MCF 10A (cell line): ENCODE measurements at regions not wholly inside any gene's neighbourhood (a gene's known extent, or its start where the extent isn't known, plus 50 kb on each side); places are given as distances from the start of the nearest gene placed in this dataset.

Experiments
- BruUV-seq: library from RNA; stranded (reverse); fragments of 400-500 nt; replicated peaks from 2 replicates; lab custom pipeline; 2021; lab: Mats Ljungman, UMichigan
- CTCF ChIA-PET: fragments of 300-600 bp; sonication (Branson Sonifier 250); formaldehyde crosslinking; extraction: SDS; loops from one replicate; lab custom pipeline; 2021; ENCODE audit warnings: antibody characterized with exemption, inconsistent platforms; lab: Yijun Ruan, JAX
- POLR2A ChIA-PET: fragments of 300-600, 350-650 bp; sonication (Branson Sonifier 250); formaldehyde crosslinking; extraction: SDS; loops from one replicate; lab custom pipeline; 2020; ENCODE audit warnings: antibody characterized with exemption, inconsistent platforms; lab: Yijun Ruan, JAX
- DNase-seq: peaks from one replicate; pipeline ENCODE4 v3.0.0-alpha.2; 2018; ENCODE audit not compliant: unreplicated experiment
- H3K27ac Mint-ChIP-seq: one replicate; pipeline ENCODE4 v1.8.0; 2022; ENCODE audit warnings: mild to moderate bottlenecking, low read depth, mixed read lengths; ENCODE audit not compliant: unreplicated experiment
- H3K27me3 Mint-ChIP-seq: one replicate; pipeline ENCODE4 v1.8.0; 2022; ENCODE audit warnings: mixed read lengths; ENCODE audit not compliant: insufficient read depth, unreplicated experiment
- H3K36me3 Mint-ChIP-seq: one replicate; pipeline ENCODE4 v1.8.0; 2022; ENCODE audit warnings: mild to moderate bottlenecking, moderate library complexity, mixed read lengths; ENCODE audit not compliant: insufficient read depth, unreplicated experiment
- H3K4me1 Mint-ChIP-seq: one replicate; pipeline ENCODE4 v1.8.0; 2022; ENCODE audit warnings: mixed read lengths; ENCODE audit not compliant: insufficient read depth, unreplicated experiment
- H3K4me3 Mint-ChIP-seq: one replicate; pipeline ENCODE4 v1.8.0; 2022; ENCODE audit warnings: mild to moderate bottlenecking, moderate library complexity, mixed read lengths; ENCODE audit not compliant: unreplicated experiment
- H3K9me3 Mint-ChIP-seq: one replicate; pipeline ENCODE4 v1.8.0; 2022; ENCODE audit warnings: mixed read lengths; ENCODE audit not compliant: unreplicated experiment
- CTCF ChIP-seq: fragments of 200-600 bp; IDR thresholded peaks from one replicate; pipeline ENCODE4 v1.8.0; 2022; ENCODE audit warnings: antibody characterized with exemption, mild to moderate bottlenecking; ENCODE audit not compliant: unreplicated experiment
- intact Hi-C: fragments of 100-400 bp; cut with micrococcal nuclease; formaldehyde crosslinking; loops from 2 replicates; pipeline ENCODE4 v1.14.1; 2022

DNA sequence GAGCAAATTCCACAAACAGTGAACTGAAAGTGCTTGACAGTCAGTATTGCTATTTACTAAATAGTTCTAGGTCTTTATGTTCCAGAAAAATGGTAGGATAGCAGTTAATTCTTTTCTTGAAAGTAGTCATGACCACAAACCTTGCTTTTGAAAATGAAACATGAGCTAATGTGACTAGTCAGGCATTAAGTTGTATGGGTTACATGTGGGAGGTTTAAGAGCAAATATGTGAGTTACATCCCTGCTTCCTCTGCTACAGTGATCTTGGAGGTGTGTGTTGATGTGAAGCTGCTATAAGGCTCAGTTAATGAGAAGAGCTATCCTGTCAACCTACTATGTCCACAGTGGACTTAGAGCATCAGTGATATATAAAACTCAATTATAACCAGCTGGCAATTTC, 741.6 kb downstream of the FSCB start:
- no peak for TF ChIP-seq CTCF
- Mint-ChIP-seq H3K4me1 (no peaks in the 10 kb centered on the region), H3K9me3 (no peaks in the 10 kb centered on the region), H3K27me3 (no peaks in the 10 kb centered on the region), H3K27ac (no peak overlapping the region), H3K4me3 (no peak overlapping the region), H3K36me3 (no peaks in the 10 kb centered on the region)
- intact Hi-C loops, result no loop called here
- no peak for DNase-seq
- POLR2A ChIA-PET, result interaction anchor here (0.6 to 0.8 kb wide), 2 partner anchors 14 to 555 kb away, joined by 3 read pairs; no protein-coding TSS in a partner anchor
- CTCF ChIA-PET, result no interaction called here
- BruUV-seq, result no TSS peak

DNA sequence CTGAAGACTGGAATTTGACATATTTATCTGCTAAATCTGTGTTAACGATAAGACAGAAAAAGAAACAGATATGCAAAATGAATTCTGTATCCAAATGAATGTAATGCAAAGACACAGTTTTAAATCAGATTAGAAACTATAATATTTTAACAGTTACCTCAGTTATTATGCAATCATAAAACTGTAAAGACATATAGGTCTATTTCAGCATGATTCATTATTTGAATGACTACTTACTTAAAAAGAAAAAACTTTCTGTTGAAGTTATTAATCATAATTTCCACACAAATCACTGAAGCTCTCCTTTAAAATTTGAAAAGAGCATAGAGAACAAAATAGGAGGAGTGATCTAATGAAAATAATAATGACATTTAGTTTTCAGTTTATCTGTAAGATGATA, 742.6 kb downstream of the FSCB start:
- ChIA-PET POLR2A (no interaction called here), CTCF (no interaction called here)
- Mint-ChIP-seq H3K4me1 (no peaks in the 10 kb centered on the region), H3K9me3 (no peaks in the 10 kb centered on the region), H3K27ac (no peak overlapping the region), H3K4me3 (no peak overlapping the region), H3K27me3 (no peaks in the 10 kb centered on the region), H3K36me3 (no peaks in the 10 kb centered on the region)
- BruUV-seq, result no TSS peak
- no peak for DNase-seq
- intact Hi-C loops, result no loop called here
- TF ChIP-seq CTCF, result no peak

GRCh38 chr14:43755707-43756106, 751.4 kb downstream of the FSCB start:
- ChIA-PET CTCF (no interaction called here), POLR2A (no interaction called here)
- TF ChIP-seq CTCF, result no peak
- BruUV-seq, result no TSS peak
- Mint-ChIP-seq H3K27me3 (no peaks in the 10 kb centered on the region), H3K4me3 (no peak overlapping the region), H3K27ac (no peak overlapping the region), H3K9me3 (peaks cover 8% of the 10 kb centered on the region), H3K36me3 (no peaks in the 10 kb centered on the region), H3K4me1 (no peaks in the 10 kb centered on the region)
- DNase-seq, result no peak
- intact Hi-C loops, result no loop called here

DNA sequence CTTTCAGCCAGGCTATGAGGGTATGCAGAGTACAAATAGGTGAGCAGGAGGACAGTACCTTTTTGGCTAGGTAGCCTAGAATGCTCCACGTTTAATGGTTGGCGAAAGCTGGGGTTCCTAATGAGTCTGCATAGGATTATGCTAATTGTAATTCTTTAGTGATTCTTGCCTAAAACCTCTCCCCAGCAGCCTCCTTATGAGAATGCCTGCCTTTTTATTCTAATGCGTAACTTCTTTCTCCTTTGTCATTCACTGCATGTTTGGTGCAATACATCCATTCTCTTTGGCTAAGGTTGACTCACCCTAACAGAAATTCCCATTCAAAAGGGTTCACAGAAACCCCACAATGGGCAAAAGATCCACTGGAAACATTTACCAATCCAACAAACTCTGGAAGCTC, 752.2 kb downstream of the FSCB start:
- Mint-ChIP-seq H3K27me3 (no peaks in the 10 kb centered on the region), H3K36me3 (no peaks in the 10 kb centered on the region), H3K4me3 (no peak overlapping the region), H3K27ac (no peak overlapping the region), H3K4me1 (no peaks in the 10 kb centered on the region), H3K9me3 (peaks cover 8% of the 10 kb centered on the region)
- TF ChIP-seq CTCF, result no peak
- ChIA-PET POLR2A (no interaction called here), CTCF (no interaction called here)
- intact Hi-C loops, result no loop called here
- no peak for DNase-seq
- no TSS peak for BruUV-seq
